PC-9 (cell line): ENCODE measurements at regions not wholly inside any gene's neighbourhood (a gene's known extent, or its start where the extent isn't known, plus 50 kb on each side); places are given as distances from the start of the nearest gene placed in this dataset.

Experiments
- EZH2 ChIP-seq: fragments of 200-600 bp; sonication (generic); IDR thresholded peaks from 2 replicates; pipeline ENCODE4 v1.8.0; 2017; ENCODE audit warnings: antibody characterized with exemption, low read depth
- TF ChIP-seq, protein P1 (sequence below): fragments of 200-600 bp; sonication (generic); conservative IDR thresholded peaks from 2 replicates; pipeline ENCODE4 v1.6.1; 2017; ENCODE audit warnings: mixed run types, antibody characterized with exemption, mild to moderate bottlenecking, moderate library complexity

DNA sequence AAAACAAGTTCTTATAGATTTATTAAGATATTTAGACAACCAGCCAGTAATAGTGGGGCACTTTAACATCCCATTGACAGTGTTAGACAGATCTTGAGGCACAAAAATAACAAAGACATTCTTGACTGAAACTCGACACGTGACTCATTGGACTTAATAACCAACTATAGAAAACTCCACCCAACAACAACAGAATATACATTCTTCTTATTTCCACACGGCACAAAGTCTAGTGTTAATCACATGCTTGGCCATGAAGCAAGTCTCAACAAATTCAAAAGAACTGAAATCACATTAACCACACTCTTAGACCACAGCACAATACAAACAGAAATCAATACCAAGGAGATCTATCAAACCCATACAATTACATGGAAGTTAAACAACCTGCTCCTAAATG, 138.1 kb downstream of the ARL5B start:
- TF ChIP-seq, protein P1, sequence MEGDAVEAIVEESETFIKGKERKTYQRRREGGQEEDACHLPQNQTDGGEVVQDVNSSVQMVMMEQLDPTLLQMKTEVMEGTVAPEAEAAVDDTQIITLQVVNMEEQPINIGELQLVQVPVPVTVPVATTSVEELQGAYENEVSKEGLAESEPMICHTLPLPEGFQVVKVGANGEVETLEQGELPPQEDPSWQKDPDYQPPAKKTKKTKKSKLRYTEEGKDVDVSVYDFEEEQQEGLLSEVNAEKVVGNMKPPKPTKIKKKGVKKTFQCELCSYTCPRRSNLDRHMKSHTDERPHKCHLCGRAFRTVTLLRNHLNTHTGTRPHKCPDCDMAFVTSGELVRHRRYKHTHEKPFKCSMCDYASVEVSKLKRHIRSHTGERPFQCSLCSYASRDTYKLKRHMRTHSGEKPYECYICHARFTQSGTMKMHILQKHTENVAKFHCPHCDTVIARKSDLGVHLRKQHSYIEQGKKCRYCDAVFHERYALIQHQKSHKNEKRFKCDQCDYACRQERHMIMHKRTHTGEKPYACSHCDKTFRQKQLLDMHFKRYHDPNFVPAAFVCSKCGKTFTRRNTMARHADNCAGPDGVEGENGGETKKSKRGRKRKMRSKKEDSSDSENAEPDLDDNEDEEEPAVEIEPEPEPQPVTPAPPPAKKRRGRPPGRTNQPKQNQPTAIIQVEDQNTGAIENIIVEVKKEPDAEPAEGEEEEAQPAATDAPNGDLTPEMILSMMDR, result no peak
- no peak for TF ChIP-seq EZH2
